DMS79 (cell line): ENCODE measurements at regions not wholly inside any gene's neighbourhood (a gene's known extent, or its start where the extent isn't known, plus 50 kb on each side); places are given as distances from the start of the nearest gene placed in this dataset.
"Not testable (repeated sequence)": the region's sequence is repeated elsewhere in the genome, so short reads cannot be mapped to it uniquely, and the experiment has no call there.

Source experiments
- DNase-seq: peaks from one replicate; lab custom pipeline; 2025; lab: John Stamatoyannopoulos, UW

DNA sequence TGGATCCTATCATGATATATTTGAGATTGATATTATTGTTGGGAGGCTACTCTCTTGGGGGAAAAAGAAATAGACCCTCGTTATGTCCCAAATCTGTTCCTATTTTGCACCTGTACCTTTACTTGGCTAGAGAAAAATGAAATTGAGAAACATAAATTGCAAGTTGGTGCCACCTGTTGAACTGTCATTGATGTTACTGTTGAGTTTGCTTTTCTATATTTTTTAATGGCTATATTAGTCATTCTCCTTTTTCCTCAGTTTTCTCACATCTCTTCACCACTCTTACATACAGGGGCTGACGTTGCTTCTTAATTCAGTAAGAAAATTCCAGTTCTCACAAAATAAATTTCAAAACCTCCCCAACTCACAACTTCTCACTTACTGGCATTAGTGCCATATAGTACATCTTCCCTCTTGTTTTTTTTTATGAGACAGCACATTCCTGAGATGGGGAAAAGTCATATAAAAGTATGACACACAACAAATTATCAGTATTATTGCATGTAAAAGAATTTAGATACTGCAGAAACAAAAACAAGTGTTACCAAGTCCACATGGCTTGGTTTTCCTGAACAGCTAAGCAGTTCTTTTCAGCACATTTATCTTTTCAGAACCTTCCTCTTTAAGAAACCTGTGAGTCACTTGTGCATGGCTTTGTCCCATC, 348.3 kb upstream of the DSEL start:
- no peak for DNase-seq

DNA sequence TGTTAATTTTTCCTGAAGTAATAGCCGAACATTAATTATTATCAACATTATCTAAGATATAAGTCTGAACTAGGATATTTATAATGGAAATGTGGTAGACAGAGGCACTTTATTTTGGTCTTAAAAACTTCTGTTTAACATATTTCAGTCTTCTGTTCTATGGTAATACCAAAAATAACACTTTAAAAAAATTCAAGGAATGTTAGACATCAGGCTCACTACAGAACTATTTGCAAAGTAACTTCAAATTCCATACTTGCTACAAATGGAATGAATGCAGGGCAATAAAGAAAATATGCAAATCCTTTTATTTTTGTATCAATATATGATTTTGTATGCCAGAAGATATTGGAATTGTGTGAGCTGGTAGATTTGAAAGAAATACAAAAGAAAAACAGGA, 345.5 kb upstream of the DSEL start:
- DNase-seq = no peak

DNA sequence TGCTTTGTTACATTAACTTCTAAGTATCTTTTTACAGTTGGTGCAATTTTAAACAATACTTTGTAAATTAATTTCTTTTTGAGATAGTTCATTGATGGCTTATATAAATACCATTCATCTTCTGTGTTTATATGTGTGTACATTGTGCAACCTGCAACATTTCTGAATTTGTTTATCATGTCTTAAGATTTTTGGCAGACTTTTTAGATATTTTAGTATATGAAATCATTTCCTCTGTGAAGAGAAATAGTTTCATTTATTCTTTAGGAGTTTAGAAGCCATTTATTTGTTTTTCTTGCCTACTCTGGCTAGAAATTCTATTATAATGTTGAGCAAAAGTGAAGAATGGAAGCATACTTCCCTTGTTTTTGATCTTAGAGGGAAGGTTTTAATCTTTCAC, 337.8 kb upstream of the DSEL start:
- DNase-seq = no peak

DNA sequence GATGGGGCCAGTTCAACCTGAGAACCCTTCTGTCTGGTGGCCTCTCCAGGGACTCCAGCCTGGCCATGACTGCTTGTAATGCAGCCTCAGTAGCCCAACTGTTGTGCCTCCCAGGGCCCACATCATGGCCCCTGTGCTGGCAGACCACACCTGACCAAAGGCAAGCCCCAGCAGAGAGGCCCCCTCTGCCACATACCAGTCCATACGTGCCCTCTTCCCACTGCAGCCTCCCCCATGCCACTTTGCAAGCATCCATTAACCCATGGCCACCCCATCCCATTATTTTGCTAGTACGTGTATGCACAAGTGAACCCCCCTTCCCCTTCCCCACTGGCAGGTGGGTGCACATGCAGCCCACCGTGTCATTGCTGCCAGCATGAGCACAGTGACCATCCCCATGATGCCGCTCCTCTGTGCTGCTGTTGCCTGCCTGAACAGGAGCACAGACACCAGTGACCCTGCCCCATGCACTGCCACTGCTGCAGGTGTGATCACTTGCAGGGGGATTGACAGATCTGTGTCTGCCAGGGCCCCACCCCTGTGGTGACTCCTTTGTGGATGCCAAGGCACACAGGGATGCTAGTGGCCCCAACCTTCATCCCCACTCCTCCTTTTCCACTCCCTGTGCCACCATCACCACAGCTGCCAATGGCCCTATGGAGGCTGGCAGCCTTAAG, 330.0 kb upstream of the DSEL start:
- no peak for DNase-seq

DNA sequence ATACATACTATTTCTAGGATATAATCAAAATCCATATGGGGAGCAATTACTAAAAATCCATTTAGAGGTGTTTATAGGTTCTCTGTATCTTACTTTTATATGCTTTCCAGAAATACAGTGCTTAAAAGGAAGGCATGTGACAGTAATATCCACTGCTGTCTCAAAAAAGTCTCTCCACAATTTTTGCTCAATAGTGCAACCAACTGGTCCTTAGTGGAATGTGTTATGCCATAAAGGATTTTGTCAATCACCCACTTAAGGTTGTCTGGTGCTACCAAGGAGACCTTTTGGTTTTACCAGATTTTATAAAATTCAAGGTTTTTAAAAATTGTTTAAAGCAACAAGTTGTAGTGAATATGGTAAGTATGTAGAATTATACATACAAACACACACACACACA, 328.5 kb upstream of the DSEL start:
- DNase-seq = no peak

DNA sequence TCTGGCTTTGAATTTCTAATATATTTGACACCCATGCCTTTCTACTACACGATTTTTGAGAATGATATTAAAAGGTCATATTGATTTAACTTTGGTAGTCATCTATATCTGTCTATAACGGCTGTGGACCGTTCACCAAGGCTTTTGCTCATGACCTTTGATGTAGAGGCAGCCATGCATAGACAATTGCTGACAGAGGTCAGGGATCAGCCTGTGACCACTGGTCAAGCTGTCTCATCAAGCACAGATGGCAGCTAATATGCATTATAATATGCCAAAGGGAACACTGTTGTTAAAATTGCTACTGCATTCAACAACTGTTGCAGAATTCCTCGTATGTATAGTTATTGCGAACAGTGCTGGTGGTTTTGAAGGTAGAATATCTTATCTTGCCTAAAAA, 323.9 kb upstream of the DSEL start:
- no peak for DNase-seq

DNA sequence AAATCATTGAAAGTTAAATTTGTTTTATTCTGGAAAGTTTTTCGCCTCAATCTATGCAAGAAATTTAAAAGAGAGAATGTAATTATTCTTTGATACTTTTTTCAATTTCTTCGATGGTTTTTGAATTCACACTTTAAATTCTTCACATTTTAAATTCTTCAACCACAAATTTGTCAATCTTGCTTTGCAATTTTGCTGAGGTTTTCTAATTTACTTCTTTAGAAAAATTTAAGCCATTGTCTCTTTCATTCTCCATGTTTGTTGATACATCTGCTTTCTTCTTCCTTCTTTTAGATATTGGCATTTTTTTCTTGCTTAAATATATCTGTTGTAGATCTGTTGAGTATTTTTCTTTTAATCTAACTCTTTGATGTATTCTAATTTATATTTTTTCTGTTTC, 301.9 kb upstream of the DSEL start:
- no peak for DNase-seq

DNA sequence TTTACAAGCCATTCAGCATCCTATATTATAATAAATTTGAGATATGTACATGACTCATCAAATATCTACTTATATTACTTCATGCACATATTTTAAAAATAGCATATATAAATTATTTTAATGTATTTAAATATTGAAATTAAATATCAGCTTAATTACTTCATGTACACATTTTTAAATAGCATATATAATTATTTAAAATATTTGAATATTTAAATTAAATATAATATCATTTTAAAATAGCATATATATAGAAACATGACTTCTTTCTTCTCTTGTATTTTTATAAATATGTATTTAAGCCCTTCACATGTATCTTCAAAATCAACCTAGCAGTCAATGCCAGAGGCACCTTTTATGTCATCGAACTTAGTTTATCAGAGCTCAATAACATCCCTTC, 298.8 kb upstream of the DSEL start:
- DNase-seq = no peak

DNA sequence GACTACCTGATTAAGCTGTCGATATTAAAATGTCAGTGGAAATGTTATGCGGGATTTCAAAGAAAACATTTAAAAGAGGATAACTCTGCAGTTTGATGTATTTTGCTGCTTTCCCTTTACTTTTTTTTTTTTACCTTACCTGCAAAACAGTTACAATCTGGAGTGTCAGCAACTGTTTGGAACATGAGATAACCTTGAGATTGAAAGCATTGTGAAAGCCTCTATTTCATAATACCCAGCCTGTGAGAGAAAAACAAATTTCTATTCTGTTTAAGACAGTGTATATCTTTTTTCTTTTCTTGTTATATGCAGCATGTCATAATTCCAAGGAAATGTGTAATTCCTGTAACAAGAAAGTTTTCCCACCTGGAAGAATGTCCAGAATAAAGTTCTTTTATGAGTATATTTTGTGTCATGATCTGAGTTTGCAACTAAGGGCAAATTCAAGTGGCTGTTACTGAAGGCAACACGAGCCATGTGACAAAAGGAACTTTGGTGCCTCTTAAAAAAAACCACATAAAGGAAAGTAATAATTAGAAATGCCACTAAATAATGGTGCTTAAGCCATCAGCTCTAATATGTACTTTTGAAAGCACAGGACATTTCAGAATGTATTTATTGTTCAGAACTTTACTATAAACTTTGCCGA, 297.0 kb upstream of the DSEL start:
- DNase-seq = no peak

DNA sequence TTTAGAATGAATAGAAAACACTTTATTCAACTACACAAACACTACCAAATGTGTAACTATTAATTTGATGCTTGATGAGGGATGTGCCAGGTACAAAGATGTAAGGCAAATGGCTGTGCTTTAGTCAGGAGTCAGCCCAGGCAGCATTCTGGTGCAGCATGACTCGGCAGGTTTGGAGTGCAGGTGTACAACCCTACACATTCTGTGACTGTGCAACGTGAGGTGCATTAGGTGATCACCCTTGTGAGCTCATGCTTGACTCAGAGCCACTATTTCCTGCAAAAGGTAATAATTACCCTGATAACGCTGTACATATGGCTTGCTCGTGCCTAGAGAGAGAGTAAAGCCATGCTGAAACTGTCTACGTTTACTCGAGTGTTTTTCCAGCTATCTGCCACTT, 288.7 kb upstream of the DSEL start:
- no peak for DNase-seq

DNA sequence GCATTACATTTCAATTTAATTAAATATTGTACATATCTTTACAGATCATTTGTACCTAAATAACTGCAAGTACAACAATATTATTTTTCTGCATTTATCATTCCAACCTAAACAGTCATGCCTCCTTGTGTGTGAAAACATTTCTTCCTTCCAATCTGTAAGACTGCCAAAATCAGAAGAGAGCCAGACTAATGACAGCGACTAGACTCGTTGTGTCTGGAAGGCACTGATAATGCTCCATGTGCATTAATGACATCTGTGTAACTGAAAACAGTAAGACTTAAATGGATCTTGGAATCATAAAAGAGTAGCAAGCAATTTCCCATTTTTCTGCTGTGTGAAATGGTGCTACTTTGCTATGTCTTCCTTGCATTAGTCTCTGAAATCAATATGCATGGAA, 278.0 kb upstream of the DSEL start:
- no peak for DNase-seq

DNA sequence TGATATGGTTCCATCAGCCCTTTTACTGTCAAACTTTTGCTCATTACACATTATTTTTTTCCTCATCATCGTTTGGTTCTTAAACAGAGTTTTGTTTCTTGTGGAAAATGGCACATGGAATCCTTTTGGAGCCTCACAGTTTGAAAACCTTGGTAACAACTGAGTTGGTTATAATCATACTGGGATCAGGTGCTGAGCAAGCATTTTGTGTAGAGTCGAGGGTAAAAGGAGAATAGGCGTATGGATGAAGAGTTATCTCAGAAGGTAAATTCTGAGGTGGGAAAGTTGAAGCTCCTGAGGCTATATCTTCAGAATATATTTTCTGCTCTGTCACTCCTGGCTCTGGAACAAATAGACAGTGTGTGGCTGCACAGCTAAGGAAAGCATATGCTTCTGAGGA, 274.0 kb upstream of the DSEL start:
- DNase-seq = no peak

DNA sequence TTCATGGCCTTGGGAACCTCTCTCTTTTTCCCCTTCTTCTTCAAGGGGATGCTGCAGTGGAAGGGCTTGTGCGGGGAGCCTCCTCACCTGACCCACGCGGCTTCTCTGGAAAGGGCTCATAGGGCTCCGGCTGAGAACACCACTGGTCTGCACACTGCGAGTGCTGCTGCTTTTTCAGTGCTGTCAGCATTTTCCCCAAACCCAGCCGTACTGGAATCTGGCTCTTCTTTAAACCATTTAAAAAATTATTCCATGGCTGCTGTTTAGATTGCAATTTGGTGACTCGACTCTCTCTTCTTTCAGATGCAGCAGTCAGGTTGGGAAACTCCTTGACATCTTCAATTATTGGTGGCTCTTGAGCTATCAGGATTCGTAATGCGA, 272.6 kb upstream of the DSEL start:
- DNase-seq = no peak

DNA sequence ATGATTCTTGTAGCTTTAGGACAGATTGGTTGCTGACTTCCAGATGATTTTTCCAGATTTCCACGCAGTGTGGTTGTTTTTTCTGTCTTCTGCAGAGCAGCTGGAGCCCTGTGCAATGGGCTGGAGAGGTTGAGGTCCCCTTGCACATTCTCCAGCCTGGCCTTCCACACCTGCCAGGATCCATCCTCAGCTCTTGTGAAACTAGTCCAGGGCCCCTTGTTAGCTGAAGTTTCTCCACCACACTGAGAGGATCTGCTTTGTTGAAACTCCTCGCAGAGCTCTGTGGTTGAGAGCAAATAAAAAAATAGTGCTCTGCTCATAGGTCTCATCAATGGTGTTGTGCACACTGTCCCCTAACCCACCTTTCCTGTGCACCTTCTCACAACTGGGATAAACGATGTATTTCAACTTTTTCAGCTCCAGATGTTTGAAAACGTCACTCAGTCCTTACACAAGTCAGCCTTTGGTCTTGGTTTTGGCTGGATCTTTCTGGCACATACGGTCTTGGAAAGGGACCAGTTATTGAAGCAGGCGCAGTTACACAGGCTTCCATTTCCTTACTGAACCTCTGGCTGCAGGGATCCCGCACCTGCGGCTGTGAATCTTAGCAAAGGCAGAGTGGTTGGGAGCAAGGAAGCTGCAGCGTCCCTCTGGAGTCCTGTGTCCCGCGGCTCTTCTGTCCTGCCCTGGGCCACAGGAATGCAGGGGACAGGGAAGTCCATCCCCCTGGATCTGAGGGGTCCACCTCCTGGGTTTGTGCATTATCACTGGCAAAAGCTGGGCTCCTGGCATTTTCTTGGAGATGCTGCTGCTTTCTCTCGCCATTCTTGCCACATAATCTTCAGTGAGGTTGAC, 272.0 kb upstream of the DSEL start:
- no peak for DNase-seq

DNA sequence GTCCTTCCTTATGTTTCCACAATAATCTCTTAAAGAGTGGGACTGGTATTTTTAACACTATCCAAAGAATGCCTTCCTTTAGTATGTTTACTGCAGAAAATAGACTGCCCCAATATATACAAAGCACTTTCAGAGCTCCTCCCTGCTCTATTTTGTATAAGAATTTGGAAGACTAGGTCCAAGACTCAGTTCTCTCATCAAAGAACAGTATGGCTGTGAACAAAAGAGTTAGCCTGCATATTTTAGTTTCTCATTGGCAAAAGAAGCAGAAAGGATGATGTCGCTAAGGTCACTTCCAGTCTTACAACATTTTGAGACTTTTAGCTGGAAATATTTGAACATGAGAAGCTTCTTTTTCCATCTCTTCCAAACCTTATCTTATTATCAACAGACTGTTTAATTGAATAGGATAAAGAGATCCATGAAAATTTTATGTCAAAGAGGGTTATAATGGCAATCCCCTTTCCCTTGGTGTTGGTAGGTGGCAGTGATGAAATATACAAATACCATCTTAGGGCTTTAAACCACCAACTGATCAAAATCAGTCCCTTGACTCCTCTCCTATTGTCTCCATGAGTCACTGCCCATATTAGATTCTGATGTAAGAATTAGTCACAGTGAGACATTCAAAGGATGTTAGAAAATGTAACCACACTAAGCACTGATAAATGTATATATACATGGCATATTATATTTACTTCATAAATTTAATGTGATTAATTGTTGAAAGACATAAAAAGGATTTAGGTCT, 266.9 kb upstream of the DSEL start:
- DNase-seq = no peak

DNA sequence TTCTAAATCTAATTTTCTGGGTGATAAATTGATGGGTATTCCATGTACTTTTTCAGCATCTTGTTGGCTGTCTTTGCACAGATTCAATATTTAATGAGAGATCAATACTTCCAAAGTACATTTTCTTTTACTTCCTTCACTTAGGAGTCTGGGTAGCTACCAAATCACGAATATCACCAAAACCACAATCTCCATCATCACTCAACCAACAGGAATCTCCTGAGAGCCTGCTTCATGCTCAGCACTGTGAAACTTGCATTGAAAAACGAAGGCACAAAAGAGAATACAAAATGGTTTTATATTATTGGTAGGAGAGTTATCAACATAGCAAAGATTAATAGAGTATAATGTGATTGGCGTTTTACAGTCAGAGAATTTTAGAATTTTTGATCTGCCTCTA, 261.5 kb upstream of the DSEL start:
- peak; percentile 15 for DNase-seq

DNA sequence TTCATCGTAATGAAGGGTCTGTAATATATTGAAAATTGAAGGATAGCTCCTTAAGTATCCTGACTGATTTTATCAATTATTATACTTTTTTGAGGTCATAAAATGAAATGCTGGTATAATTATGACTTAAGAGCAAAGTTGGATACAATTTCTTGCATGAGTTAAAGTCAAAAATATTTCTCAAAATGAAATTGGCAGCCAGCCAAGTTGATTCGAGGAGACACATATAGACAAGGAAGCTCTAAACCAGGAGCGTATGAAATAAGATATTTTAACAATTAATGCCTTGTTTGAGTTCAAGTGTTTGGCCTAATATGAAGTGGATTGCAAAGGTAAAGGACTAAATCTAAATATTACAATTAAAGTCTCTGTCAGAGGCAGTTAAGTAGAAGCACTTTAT, 260.4 kb upstream of the DSEL start:
- peak; percentile 92 for DNase-seq

DNA sequence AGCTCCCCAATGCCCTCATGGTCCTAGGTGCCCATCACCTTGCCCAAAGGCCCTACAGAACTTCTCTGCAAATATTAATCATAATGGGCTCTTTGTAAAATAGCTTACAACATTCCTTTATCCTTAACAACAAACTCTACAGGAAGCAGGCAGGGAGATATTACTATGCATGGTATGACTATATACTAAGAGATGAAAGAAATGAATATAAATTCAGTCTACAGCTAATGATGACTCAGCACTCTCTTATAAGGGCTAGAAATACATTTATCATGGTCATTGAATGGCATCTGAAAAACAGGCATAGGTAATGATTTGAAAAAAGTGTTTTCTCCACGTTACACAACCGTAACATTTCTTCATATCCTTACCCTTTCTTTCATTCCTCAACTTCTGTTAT, 254.8 kb upstream of the DSEL start:
- DNase-seq = no peak

DNA sequence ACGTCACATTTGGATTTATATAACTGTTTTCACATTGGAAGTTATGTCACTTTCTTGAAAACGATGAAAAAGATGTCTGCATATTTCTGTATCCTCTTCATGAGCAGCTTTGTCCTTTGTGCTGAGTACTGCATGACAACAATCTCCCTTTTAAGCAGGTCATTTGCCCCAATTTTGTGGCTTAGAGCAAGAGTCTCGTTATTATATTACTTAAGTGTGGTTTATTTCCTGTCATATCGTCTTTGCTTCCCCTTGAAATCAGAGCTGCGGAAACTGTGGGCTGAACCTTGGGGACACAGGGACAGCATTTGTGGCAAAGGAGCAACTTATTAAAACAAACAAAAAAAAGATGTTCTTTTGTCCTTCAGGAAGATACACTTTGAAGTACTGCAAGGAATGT, 254.0 kb upstream of the DSEL start:
- no peak for DNase-seq

DNA sequence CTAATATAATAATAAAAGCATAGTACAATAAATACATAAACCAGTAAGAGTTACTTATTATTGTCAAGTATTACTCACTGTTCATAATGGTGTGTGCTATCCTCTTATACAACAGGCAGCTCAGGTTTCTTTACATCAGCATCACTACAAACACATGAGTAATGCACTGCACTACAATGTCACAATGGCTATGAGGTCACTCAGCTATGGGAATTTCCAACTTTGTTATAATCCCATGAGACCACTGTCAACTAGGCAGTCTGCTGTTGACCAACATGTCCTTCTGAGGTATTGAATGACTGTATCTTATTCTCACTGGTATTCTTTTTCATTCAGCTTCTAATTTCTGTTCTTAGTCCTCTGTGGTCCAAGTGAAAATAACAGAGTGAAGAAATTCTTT, 250.4 kb upstream of the DSEL start:
- no peak for DNase-seq

DNA sequence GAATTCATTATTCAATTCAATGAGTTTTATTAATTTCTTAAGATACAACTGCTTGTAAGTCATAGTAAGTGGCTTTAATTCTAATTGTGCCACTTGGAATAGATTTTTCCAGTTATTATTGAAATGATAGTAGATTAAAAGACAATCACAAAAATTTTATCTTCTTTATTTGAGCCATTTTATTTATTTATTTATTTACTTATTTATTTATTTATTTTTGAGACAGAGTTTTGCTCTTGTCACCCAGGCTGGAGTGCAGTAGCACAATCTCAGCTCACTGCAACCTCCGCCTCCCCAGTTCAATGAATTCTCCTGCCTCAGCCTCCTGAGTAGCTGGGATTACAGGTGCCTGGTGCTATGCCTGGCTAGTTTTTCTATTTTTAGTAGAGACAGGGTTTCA, 235.7 kb upstream of the DSEL start:
- DNase-seq = not testable (repeated sequence)

DNA sequence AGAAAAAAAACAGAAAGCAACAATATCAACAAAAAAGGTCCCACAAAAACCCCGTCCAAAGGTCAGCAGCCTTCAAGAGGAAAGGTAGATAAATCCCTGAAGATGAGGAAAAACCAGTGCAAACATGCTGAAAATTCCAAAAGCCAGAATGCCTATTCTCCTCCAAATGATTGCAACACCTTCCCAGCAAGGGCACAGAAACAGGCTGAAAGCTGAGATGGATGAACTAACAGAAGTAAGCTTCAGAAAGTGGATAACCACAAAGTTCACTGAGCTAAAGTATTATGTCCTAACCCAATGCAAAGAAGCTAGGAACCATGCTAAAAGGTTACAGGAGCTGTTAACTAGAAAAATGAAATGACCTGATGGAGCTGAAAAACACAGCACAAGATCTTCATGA, 226.4 kb upstream of the DSEL start:
- no peak for DNase-seq
